ENCODE measurements at regions not wholly inside any gene's neighbourhood (a gene's known extent, or its start where the extent isn't known, plus 50 kb on each side); places are given as distances from the start of the nearest gene placed in this dataset.

DNA sequence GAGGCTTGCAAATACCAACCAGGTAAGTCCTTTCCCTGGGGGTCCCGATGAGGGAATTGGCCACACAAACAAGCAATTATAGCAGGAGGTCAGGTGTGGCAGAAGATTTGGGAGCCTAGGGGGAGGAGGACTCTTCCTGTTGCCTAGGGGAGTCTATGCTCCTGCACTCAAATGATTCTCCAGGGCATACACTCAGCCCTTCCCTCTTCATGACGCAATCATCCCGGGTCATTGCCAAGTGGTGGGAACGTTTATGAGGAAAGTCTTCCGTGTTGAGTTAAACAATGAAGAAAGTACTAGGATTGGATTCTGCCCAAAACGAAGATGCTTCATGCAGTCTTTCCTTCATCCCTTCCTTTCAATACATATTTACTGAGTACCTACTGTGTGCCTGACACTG is 186.5 kb upstream of the TSHZ2 start:
- no peak for DNase-seq (ENCODE audit: extremely low read depth, low read depth, low spot score)

DNA sequence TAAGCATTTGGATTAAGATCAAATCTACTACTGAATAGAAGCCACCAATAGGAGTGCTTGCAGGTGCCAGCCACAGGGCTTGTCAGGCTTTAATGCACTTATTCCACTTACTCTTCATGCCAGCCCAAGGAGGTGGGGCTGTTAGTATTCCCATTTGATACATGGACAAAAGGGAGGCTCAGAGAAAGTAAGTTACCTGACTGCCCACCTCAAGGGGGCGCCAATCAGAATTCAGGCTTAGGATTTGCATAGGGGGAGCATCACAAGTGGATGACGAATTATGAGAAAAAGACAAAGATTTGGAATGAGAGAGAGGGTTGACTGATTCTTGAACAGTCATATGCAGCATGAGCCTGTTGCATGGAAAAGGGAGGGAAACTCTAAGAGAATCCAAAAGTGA is 188.4 kb upstream of the TSHZ2 start:
- no peak for DNase-seq (ENCODE audit: extremely low read depth, low read depth, low spot score)

DNA sequence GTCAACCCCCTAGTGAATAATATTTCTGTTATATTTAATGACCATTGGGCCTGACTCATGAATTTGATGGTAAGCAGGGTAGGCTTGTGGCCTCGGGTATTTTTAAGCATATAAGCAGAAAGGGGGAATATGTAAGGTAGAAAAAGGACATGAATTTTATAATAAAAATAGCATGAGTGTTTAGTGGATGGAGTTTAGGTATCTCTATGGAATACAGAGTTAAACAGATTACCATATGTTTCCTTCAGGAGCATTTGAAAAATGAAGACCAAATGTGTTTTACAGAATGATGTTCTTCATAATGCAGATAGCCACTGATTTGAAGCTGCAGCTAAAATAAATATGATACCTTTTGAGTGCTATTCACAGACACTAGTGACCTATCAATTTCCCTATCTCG is 191.7 kb upstream of the TSHZ2 start:
- no peak for DNase-seq (ENCODE audit: extremely low read depth, low read depth, low spot score)

DNA sequence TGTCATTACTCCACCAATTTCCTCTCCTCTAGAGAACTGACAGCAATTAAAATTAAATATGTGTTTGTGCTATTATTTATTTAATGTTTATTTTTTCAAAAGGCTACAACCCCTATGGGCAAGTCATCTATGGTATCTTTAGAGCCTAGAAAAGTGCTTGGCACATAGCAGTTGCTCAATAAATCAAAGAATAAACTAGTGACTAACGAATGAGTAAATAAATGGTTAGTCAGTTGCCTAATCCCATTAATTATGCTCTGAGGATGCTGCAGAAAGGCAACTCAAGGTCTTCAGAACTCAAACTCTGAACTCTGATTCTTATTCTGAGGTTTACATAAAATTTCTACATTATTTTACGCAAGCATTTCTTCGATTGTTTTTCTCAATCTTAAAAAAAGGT is 193.0 kb upstream of the TSHZ2 start:
- DNase-seq (ENCODE audit: extremely low read depth, low read depth, low spot score), result no peak

DNA sequence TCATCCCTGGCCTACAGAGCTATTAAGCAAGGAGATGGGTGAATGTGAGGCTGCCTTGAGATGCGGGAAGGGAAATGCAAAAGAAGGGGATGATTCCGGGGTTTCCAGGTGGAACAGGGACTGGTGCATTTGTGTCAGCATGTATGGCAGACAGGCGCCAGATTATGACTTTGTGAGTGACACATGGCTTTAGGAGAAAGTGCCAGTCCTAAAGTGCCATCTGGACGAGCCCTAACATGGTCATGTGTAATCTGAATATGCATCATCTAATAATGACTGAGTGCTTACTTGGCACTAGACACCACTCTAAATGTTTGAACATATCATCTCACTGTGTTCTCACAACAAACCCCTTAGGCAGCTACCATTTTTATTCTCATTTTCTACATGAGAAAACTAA is 195.0 kb upstream of the TSHZ2 start:
- no peak for DNase-seq (ENCODE audit: extremely low read depth, low read depth, low spot score)

DNA sequence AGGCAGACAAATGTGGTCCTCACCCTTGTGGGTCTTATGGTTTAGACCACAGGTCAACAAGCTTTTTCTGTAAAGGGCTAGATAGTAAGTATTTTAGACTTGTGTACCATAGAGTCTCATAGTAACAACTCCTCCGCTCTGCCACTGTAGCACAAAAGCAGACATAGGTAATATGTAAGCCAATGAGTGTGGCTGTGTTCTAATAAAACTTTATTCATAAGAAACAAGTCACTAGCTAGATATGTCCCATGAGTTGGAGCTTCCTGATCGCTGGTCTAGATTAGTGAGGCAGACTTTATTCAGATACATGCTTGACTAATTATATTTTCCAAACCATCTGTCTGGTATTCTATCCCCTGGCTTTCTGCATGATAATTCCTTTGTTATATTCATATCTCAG is 196.4 kb upstream of the TSHZ2 start:
- no peak for DNase-seq (ENCODE audit: extremely low read depth, low read depth, low spot score)

DNA sequence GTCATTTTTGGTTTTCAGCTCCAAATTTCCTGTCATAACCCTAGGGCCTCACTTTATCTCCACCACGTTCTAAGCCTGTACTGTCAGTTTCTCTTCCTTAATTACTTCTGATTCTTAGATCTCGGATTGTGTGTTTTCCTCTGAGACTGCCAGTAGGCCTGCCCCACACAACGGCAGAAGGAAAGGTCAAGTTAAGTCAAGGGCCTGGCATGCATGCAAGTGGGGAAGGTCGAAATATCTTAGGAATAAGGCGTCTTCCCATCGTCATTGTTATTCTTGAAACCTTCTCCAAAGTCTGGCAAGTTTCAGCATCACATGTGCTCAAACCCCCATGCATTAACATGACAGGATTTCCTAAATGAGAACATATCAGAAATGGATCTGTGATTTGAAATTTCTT is 203.5 kb upstream of the TSHZ2 start:
- no peak for DNase-seq (ENCODE audit: extremely low read depth, low read depth, low spot score)

DNA sequence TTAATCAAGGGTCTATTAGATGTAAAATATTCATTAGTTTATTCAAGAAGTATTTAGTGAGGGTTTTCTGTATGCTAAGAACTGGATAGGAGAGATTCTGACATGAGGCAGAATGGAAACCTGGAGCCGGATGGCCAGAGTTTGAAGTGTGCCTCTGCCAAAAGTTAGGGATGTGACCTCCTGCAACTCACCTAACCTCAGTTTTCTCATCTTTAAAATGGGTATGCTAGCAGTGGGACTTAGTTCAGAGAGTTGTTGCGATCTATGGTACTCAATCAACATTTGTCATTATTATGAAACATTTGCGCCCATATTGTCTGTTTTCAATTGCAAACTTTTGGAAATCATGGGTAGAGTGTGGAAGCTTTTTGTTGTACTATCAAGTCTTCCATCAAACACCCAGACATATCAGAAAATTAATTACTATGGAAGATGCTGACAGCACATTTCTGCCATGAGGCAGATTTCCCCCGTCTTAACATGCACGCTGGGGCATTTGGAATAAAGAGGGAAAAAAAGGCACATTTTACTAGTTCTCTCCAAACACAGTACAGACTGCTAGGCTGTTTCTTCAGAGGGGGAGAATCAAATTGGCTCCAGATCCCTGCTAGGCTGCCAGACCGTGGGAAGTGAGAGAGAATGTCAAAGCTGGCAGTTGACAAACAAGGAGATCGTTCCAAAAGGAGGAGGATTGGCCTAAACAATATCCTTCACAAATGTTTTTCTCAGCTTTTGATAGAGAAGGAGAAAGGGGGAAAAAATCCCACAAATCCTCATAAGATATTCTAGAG is 205.3 kb upstream of the TSHZ2 start:
- DNase-seq (ENCODE audit: extremely low read depth, low read depth, low spot score), result no peak

DNA sequence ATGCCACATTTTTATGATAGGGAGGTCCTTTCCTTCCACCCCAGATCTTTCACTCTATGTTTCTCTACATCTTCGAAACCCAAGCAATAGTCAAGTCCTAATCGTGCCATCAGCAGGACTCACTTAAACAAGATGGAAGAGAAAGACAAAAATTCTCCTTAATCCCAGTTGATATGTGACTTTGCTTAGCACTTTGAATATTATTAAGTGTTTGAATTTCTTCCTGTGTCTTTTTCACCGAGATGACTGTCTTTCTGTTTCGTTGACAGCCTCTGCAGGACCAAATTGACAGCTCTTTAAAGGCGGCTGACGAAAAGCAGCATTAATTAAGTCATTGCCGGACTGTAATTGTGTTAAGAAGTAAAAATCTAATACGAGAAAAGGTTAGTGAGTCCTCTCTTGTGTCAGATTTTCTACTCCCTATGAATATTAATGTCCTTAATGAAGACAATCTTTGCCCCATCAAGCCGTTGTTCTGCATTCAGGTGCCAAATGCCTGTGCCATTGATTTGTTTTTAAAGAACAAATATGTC is 208.8 kb upstream of the TSHZ2 start:
- DNase-seq (ENCODE audit: extremely low read depth, low read depth, low spot score), result no peak

DNA sequence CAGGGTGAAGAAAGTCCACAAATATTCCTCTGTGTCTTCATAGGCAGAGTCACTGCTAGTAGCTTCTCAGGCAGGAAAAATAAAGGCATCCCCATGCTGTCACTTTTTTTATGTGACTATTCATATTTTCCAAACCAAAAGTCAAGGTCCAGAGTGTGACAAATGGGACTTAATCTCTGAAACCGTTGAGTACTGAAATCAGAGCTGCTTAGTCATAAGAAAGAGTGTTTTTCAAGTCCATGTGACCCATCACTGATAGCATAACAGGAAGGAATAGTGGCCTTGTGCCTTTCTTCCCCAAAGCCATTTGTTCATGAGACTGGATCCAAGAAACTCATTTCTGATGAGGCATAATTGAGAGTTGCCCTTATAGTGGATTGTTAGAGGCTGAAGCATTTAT is 210.3 kb upstream of the TSHZ2 start:
- DNase-seq (ENCODE audit: extremely low read depth, low read depth, low spot score), result no peak

DNA sequence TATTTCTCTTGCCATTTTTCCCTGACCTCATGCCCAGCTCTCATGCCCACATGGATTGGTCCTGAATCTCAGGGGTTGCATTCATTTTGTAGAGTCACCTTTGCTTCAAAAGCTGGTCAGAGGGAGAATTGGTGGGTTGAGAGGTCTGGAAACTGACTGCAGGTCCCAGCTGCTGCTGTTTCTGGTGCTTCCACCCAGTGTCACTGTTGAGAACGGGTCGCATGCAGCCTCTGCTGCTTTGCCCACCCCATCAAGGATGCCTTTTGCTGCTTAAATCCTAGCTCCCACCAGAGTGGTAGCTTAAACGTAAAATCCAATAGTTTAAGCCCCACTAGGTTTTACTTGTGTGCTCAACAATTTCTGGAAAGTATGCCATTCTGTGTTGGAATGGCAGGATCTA is 211.4 kb upstream of the TSHZ2 start:
- DNase-seq (ENCODE audit: extremely low read depth, low read depth, low spot score), result no peak

DNA sequence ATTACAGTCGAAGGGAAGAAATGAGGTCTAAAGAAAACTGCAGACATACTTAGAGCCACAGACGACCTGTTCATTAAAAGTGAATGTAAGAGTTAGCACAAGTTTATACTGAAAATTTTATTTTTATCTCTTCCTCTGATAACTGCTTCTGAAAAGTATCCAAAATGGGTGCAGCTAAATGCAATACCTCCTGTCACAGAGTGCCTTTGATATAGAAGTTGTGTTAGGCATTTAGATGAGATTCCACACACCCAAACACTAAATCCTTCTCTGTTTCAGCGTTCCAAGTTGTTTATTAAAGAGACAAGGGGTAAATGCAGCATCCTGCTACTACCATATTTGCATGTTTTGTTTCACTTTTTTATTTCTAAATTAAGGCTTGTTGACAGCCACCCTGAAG is 214.7 kb upstream of the TSHZ2 start:
- DNase-seq (ENCODE audit: extremely low read depth, low read depth, low spot score), result no peak

DNA sequence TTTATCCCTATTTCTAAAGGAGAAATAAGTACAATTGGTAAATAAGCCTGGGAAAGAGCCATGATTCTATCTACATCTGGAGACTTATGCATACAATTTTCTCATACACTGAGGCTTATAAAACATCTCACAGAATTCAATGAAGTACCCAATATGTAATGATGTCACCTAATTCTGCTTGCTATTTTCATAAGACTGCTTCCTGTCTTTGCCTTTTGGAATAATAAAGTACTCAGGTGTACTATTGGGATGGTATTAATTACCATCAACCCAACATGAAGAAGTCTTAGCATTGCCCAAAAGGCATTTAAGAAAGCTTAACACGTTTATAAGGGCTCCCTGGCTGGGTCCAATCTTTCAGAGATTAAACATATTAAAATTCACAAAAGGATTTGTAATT is 216.4 kb upstream of the TSHZ2 start:
- DNase-seq (ENCODE audit: extremely low read depth, low read depth, low spot score), result no peak

DNA sequence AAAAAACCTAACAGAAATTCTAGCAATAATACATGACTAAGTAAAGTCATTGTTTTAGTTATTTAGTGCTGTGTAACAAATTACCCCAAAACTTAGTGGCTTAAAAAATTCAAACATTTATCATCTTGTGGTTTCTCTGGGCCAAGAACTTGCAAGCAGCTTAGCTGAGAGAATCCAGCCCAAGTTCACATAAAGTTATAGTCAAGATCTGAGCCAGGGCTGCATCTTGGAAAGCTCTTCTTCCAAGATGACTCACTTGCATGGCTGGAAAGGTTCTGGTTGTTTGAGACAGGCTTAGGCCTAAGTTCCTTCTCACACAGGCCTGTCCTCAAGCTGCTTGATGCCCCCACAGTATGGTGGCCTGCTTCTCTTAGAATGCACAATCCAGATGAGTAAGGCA is 217.8 kb upstream of the TSHZ2 start:
- DNase-seq (ENCODE audit: extremely low read depth, low read depth, low spot score), result no peak

DNA sequence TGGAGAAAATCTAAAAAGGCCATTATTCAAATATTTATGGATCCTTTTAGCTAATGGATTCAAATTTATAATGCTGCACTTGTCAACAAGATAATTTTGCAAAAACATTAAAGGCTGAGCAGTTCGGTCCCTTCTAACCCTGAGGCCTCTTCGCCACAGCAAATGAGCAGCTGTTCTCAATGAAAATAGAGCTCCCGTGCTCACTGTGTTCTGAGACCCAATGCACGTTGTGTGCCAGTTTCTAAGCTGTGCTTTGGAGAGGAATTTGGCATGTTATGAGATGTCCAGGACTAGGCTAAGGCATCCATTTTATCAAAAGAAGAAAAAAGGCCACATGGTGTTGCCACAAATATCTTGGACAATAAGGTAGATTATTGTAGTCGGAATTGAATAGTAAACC is 220.1 kb upstream of the TSHZ2 start:
- DNase-seq (ENCODE audit: extremely low read depth, low read depth, low spot score), result no peak

DNA sequence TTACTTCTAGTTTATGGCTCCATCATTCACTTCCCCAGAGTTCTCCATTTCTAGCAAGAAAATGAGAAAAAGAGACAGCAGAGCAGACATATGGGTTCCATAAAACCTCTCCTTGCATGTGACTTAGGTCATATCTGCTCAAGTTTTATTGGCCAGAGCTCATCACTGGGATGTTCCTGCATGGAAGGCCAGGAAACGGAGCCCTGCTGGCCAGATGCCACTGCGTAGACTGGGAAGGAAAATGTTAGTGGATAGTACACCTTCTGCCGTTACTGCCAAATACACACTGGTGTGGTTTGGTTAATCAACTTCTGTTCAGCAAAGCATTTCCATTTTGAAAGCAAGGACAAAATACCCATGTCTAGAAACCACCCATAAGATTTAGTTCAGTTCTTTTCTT is 220.6 kb upstream of the TSHZ2 start:
- DNase-seq (ENCODE audit: extremely low read depth, low read depth, low spot score), result no peak

DNA sequence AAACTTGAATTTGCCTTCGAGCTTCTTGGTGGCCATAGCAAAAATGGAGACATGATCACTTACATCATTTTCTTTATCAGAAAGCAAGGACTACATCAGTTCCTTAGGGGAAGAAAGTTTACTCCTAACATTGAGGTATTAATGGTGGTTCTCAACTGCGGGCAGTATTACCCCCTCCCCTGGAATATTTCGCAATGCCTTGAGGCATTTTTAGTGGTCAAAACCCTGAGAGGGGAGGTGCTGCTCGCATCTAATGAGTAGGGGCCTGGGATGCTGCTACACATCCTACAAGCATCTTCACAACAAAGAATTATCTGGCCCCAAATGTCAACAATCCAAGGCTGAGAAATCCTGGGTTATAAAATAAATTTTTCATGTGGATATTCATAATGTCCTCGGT is 222.2 kb upstream of the TSHZ2 start:
- DNase-seq (ENCODE audit: extremely low read depth, low read depth, low spot score), result no peak

DNA sequence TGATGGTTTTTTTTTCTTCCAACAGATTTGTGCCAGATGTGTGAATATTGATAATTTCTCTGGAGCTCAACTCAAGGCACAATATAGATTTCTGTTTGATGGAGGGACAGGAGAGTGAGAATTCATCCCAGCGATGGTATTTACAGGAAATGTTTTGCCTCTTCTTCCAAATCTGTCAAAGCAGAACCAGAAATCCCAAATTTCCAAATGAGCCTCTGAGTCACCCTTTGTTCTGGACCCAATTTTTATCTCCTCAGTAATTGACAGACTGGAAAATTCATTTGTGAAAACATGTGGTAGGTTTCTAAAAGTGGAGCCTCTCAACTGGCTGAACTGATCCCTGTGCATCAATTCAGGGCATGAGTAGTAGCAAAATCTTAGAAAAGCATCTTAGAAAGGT is 223.2 kb upstream of the TSHZ2 start:
- no peak for DNase-seq (ENCODE audit: extremely low read depth, low read depth, low spot score)

DNA sequence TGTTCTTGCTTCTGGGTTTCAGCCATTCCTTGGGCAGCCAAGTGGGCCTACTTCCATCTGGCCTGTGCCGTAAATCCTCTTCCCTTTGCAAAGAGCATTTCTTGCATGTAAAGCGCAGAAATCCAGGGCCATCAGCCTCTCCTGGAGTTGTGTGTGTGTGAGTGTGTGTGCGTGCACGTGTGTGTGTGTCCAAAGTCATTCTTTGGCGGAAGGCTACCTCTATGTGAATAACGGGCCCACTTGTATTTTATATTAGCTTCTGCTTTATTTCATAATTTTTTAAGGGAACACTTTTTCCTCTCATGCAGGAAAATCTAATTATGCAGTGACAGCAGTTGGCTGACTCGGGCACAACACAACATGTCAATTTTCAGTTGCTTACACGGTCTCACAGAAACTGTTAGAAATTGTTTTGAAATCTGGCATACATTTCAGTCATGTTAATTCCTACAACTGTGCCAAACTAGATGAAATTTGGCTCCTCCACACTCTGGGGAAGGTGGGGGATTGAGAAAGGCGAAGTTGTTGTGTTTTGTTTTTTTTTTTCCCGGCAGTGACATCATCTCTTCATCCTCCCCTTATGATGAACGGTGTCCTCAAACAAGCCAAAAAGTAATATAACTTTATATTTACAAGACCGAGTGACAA is 223.7 kb upstream of the TSHZ2 start:
- no peak for DNase-seq (ENCODE audit: extremely low read depth, low read depth, low spot score)

DNA sequence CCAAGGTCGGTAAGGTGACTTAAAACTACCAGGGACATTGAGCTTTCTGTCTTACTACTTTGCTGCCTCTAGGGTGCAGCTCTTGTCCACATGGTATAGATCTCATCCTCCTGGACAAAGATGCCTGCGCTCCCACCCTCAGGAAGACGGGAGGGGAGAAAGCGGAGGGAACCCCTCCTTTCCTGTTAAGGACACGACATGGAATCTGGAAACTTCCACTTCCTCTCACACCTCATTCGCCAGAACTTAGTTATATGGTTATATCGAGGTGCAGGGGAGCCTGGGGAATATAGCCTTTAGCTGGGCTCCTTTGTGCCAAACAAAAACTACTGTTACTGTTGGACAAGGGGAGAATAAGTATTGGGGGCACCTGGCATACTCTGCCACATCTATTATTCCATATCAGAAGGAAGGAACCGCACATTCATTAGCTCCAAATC is 224.3 kb upstream of the TSHZ2 start:
- no peak for DNase-seq (ENCODE audit: extremely low read depth, low read depth, low spot score)

DNA sequence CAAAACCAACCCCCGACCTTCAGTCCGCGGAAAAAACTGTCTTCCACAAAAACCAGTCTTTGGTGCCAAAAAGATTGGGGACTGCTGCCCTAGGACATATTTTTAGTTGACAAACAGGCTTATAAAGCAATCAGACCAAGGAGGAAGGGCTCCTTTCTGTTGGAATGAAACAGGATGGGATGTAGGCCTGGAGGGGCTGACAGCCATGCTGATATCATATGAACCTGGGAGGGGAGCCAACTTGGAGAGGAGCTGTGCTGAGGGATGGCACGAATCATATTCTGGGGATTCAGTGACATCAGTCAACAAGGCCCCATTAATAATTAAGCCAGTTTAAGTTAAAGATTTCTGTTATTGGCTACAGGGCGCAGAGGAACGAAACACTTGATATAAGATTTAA is 225.4 kb upstream of the TSHZ2 start:
- no peak for DNase-seq (ENCODE audit: extremely low read depth, low read depth, low spot score)

DNA sequence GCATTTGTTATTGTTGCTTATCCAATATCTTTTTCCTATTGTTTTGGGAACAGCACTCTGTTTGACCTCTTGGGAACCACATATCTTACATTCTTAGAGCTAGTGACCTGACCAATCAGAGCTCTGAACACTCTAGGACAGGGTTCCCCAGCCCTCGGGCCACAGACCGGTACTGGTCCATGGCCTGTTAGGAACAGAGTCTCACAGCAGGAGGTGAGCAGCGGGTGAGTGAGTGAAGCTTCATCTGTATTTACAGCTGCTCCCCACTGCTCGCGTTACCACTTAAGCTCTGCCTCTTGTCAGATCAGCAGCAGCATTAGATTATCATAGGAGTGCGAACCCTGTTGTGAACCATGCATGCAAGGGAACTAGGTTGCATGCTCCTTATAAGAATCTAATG is 226.0 kb upstream of the TSHZ2 start:
- no peak for DNase-seq (ENCODE audit: extremely low read depth, low read depth, low spot score)

All from glomerular endothelial cell (primary cell).